Nephron progenitor cell (in vitro differentiated cells): ENCODE measurements at regions not wholly inside any gene's neighbourhood (a gene's known extent, or its start where the extent isn't known, plus 50 kb on each side); places are given as distances from the start of the nearest gene placed in this dataset.
"Not testable (repeated sequence)": the region's sequence is repeated elsewhere in the genome, so short reads cannot be mapped to it uniquely, and the experiment has no call there.

Experiments used
- DNase-seq: peaks from one replicate; pipeline ENCODE4 v3.0.0; 2021
- H3K27ac Mint-ChIP-seq: 2 replicates; pipeline ENCODE4 v1.8.0; 2021; ENCODE audit warnings: mild to moderate bottlenecking, moderate library complexity, mixed read lengths
- H3K27me3 Mint-ChIP-seq: 2 replicates; pipeline ENCODE4 v1.8.0; 2021; ENCODE audit warnings: mild to moderate bottlenecking, low read depth, mixed read lengths; ENCODE audit not compliant: poor library complexity
- H3K36me3 Mint-ChIP-seq: 2 replicates; pipeline ENCODE4 v1.8.0; 2021; ENCODE audit warnings: low read depth, mixed read lengths
- H3K4me1 Mint-ChIP-seq: 2 replicates; pipeline ENCODE4 v1.8.0; 2021; ENCODE audit warnings: mixed read lengths
- H3K4me3 Mint-ChIP-seq: 2 replicates; pipeline ENCODE4 v1.8.0; 2021; ENCODE audit warnings: mild to moderate bottlenecking, moderate library complexity, mixed read lengths
- H3K9me3 Mint-ChIP-seq: 2 replicates; pipeline ENCODE4 v1.8.0; 2021; ENCODE audit warnings: mild to moderate bottlenecking, moderate library complexity, mixed read lengths
- CTCF ChIP-seq: fragments of 200-600 bp; sonication (generic); IDR thresholded peaks from 2 replicates; pipeline ENCODE4 v1.5.0; 2021; ENCODE audit warnings: antibody characterized with exemption

- no peak overlapping the region for H3K4me3 Mint-ChIP-seq
- no peak for TF ChIP-seq CTCF
- peaks cover 17% of the 10 kb centered on the region for H3K4me1 Mint-ChIP-seq
- peaks cover 32% of the 10 kb centered on the region for H3K27me3 Mint-ChIP-seq
- H3K27ac Mint-ChIP-seq: peak overlapping the region; percentile 29
- peaks cover 4% of the 10 kb centered on the region for H3K9me3 Mint-ChIP-seq
- no peak for DNase-seq
- H3K36me3 Mint-ChIP-seq: no peaks in the 10 kb centered on the region
Observed at GRCh38 chr22:44639891-44640617, 62.0 kb upstream of the PRR5 start.

GRCh38 chr22:44638971-44639760 is 62.8 kb upstream of the PRR5 start:
- DNase-seq: no peak
- no peak for TF ChIP-seq CTCF
- Mint-ChIP-seq H3K27me3 (peaks cover 32% of the 10 kb centered on the region), H3K27ac (peak overlapping the region; percentile 29), H3K4me3 (no peak overlapping the region), H3K36me3 (no peaks in the 10 kb centered on the region), H3K9me3 (no peaks in the 10 kb centered on the region), H3K4me1 (peaks cover 15% of the 10 kb centered on the region)

GRCh38 chr22:44636502-44637206 is 65.3 kb upstream of the PRR5 start:
- H3K36me3 Mint-ChIP-seq, H3K4me3 Mint-ChIP-seq, H3K9me3 Mint-ChIP-seq: not testable (repeated sequence)

GRCh38 chr22:44635567-44635966 is 66.4 kb upstream of the PRR5 start:
- Mint-ChIP-seq H3K27me3 (peaks cover 22% of the 10 kb centered on the region), H3K4me1 (peaks cover 15% of the 10 kb centered on the region)
- H3K4me3 Mint-ChIP-seq, H3K36me3 Mint-ChIP-seq, H3K9me3 Mint-ChIP-seq, H3K27ac Mint-ChIP-seq, DNase-seq: not testable (repeated sequence)

More at GRCh38 chr22:44636502-44637206, 65.3 kb upstream of the PRR5 start:
- not testable (repeated sequence) for DNase-seq
- peaks cover 15% of the 10 kb centered on the region for H3K4me1 Mint-ChIP-seq
- H3K27ac Mint-ChIP-seq: peak overlapping the region; percentile 30
- peaks cover 25% of the 10 kb centered on the region for H3K27me3 Mint-ChIP-seq

GRCh38 chr22:44634426-44635321 is 67.3 kb upstream of the PRR5 start:
- Mint-ChIP-seq H3K27me3 (peaks cover 28% of the 10 kb centered on the region), H3K9me3 (peaks cover 7% of the 10 kb centered on the region), H3K36me3 (no peaks in the 10 kb centered on the region), H3K4me3 (no peak overlapping the region), H3K27ac (peak overlapping the region; percentile 94), H3K4me1 (peaks cover 13% of the 10 kb centered on the region)
- TF ChIP-seq CTCF: no peak
- DNase-seq: no peak

- H3K36me3 Mint-ChIP-seq: no peaks in the 10 kb centered on the region
Observed at GRCh38 chr22:44633647-44634046, 68.4 kb upstream of the PRR5 start.

More at GRCh38 chr22:44633647-44634046, 68.4 kb upstream of the PRR5 start:
- H3K27me3 Mint-ChIP-seq: peaks cover 35% of the 10 kb centered on the region
- H3K9me3 Mint-ChIP-seq: peaks cover 7% of the 10 kb centered on the region
- no peak for DNase-seq
- H3K4me3 Mint-ChIP-seq: no peak overlapping the region
- H3K27ac Mint-ChIP-seq: no peak overlapping the region
- H3K4me1 Mint-ChIP-seq: peaks cover 5% of the 10 kb centered on the region
- TF ChIP-seq CTCF: no peak
